Fibroblast of mammary gland (primary cell): ENCODE measurements at regions not wholly inside any gene's neighbourhood (a gene's known extent, or its start where the extent isn't known, plus 50 kb on each side); places are given as distances from the start of the nearest gene placed in this dataset.

ENCODE experiments used
- DNase-seq: peaks from one replicate; pipeline ENCODE4 v3.0.0-alpha.2; 2010; ENCODE audit warnings: low read depth
- H3K4me3 ChIP-seq: 2 replicates; pipeline ENCODE4 v1.5.1; 2011; ENCODE audit warnings: low read depth, mild to moderate bottlenecking, low read length, moderate library complexity; ENCODE audit not compliant: control insufficient read depth
- TF ChIP-seq, protein P1 (sequence below): conservative IDR thresholded peaks from 2 replicates; pipeline ENCODE4 v1.5.1; 2011; ENCODE audit warnings: low read depth, low read length, inconsistent platforms; ENCODE audit not compliant: control insufficient read depth, insufficient read depth

DNA sequence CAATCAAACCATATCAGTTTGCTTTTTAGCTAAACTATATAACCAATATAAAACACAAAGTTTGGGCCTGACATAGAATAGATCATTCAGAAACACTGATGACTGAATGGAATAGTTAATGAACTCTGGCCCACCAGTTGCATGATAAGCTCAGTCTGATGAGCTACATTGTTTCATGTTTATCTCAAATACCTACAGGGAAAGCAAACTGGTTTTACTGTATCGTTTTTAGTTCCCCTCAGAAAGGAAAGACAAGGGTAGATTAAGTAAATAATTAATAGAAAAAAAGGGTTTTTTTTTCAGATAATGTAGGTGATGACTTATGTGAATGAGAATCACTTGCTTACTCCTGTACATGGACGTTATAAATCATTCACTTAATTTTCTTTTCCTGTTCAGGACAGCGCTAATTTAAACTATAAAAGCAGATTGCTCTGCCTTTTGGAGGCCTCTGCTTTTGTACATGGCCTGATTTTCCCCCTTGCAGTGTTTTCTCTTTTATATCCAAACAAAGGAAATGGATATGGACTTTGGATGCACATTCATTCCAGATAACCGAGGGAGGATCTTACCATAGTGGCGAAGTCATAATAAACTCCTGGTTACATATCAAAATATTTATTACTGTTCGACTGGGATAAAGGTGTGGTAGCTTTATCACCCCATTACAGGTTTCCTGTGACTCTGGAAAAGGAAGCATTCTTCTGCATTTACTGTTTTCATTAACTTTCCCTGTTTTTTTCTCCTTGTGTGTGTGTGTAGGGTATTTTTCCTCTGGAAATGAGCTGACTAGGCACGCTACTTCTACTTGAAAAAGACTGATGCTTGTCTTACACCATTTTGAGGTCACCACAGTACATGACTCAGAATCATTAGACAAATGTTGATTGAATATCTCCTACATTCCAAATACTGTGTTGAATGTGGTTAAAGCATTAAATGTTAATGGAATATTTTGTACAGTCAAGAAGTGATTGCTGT, 373.1 kb upstream of the HS3ST1 start:
- TF ChIP-seq, protein P1, sequence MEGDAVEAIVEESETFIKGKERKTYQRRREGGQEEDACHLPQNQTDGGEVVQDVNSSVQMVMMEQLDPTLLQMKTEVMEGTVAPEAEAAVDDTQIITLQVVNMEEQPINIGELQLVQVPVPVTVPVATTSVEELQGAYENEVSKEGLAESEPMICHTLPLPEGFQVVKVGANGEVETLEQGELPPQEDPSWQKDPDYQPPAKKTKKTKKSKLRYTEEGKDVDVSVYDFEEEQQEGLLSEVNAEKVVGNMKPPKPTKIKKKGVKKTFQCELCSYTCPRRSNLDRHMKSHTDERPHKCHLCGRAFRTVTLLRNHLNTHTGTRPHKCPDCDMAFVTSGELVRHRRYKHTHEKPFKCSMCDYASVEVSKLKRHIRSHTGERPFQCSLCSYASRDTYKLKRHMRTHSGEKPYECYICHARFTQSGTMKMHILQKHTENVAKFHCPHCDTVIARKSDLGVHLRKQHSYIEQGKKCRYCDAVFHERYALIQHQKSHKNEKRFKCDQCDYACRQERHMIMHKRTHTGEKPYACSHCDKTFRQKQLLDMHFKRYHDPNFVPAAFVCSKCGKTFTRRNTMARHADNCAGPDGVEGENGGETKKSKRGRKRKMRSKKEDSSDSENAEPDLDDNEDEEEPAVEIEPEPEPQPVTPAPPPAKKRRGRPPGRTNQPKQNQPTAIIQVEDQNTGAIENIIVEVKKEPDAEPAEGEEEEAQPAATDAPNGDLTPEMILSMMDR = no peak
- no peak for DNase-seq
- H3K4me3 ChIP-seq = no peak overlapping the region

DNA sequence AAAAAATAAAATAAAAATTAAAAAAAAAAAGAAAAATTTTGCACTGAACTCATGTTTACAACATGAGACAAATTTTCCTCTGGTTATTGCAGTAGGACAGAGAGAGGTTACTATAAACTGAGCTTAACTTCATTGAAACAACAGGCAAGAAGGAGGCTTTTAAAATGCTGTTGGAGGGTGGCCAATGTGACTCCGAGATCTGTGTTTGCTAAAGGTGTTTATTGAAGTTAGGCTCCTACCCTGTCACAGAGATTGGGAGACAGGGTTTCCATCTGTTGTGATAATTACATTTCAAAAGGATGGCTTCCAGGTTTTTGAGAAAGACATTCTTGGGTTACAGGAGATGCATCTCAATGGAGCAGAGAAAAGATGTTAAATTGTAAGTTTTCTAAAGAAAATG, 370.5 kb upstream of the HS3ST1 start:
- TF ChIP-seq, protein P1 = no peak

DNA sequence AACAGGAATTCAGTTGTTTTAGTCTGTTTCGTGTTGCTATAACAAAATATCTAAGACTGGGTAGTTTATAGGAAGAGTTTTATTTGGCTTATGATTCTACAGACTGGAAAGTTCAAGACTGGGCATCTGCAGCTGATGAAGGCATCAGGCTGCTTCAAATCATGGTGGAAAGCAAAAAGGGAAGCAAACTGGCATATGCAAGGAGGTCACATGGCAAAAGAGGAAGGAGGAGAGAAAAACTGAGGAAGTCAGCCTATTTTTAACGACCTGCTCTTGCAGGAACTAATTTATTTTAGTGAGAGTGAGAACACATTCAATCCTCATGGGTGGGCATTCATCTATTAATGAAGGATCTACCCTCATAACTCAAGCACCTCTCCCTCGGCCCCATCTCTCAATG, 363.1 kb upstream of the HS3ST1 start:
- TF ChIP-seq, protein P1 = no peak
- no peak for DNase-seq
- H3K4me3 ChIP-seq = no peak overlapping the region

More for the DNA sequence above, 370.5 kb upstream of the HS3ST1 start:
- H3K4me3 ChIP-seq = no peak overlapping the region
- DNase-seq = no peak

DNA sequence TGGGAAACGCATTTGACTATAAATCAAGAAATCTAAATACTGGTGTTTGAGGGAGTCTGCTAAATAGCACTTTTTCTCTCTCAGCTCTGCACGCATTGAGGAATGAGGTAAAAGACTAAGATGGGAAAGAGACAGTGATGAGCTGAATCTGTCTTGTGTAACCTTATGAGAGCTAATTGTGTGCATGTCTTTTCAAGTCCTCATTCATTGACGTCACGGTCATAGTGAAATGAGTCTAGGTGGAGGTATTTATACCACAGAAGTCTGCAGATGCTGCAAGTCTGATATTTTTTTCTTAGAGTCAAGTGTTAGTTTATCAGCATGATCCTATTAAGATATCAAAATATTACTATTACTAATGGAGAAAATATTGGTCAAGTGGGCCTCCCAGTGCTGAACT, 361.5 kb upstream of the HS3ST1 start:
- TF ChIP-seq, protein P1 = no peak
- DNase-seq = no peak

DNA sequence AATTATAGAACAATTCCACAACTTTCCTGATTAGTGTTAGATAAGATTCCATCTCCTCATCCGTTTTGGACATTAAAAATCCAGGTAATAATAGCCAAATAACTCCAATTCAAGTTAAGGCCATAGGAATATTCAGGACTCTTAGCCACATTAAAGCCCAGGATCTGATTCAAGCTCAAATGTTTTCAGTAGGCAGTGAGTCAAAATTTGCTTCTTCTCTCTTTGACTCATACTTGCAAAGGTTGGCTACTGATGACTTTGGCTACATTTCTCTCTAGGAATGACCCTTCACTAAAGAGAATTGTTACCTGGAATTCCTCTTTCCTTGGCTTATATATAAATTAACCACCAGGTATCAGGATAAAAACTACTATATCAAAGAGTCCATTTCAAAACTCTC, 354.9 kb upstream of the HS3ST1 start:
- TF ChIP-seq, protein P1 = no peak
- DNase-seq = no peak
- H3K4me3 ChIP-seq = no peak overlapping the region

More for the DNA sequence above, 361.5 kb upstream of the HS3ST1 start:
- no peak overlapping the region for H3K4me3 ChIP-seq

DNA sequence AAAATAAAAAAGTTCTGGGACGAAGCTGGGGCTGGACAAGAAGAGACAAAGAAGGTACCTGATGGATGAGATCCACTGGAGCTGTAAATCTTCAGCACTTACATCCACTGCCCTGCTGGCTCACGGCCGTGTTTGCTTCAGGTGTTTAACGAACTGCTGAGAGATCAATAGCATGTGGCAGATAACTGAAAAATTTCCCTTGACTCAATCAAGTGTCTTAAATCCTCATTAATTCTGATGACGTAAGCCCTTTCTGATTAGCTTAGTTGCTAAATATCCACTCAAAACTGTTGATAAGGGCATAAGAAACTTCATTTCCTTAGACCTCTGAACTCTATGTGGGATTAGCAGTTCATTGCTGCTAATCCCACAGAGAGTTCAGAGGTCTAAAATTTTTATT, 354.2 kb upstream of the HS3ST1 start:
- DNase-seq = no peak
- TF ChIP-seq, protein P1 = no peak
- no peak overlapping the region for H3K4me3 ChIP-seq
